CD14-positive monocyte (primary cell): ENCODE measurements at regions not wholly inside any gene's neighbourhood (a gene's known extent, or its start where the extent isn't known, plus 50 kb on each side); places are given as distances from the start of the nearest gene placed in this dataset.

Experiments
- DNase-seq, 3 donors: peaks; one replicate each; pipeline ENCODE4 v3.0.0-alpha.2; 2011 to 2022
- H2AFZ ChIP-seq: 2 replicates; pipeline ENCODE4 v1.6.0; 2012; ENCODE audit warnings: mild to moderate bottlenecking, low read depth, low read length, inconsistent platforms; ENCODE audit not compliant: insufficient read depth, poor library complexity, severe bottlenecking
- H3K27ac ChIP-seq, 2 donors: 1 replicate in 1 of 2; 2 replicates in 1 of 2; pipeline ENCODE4 v1.5.1; 2012 to 2013; ENCODE audit warnings: low read length in 2 of 2, control low read depth in 1 of 2, inconsistent platforms in 1 of 2, low read depth in 1 of 2, mild to moderate bottlenecking in 1 of 2
- H3K27me3 ChIP-seq, 2 donors: one replicate each; pipeline versions ENCODE4 v1.6.0 to v1.6.1; 2011 to 2013; ENCODE audit warnings: low read length in 2 of 2; ENCODE audit not compliant: control insufficient read depth in 2 of 2, insufficient read depth in 2 of 2
- H3K36me3 ChIP-seq, 2 donors: replicated peaks in 1 of 2; 1 replicate in 1 of 2; 2 replicates in 1 of 2; pipeline versions ENCODE4 v1.5.1 to v1.6.1; 2012 to 2013; ENCODE audit warnings: low read length in 2 of 2, control low read depth in 1 of 2, inconsistent platforms in 1 of 2, mild to moderate bottlenecking in 1 of 2; ENCODE audit not compliant: insufficient read depth in 2 of 2, control insufficient read depth in 1 of 2
- H3K4me1 ChIP-seq, 2 donors: 1 replicate in 1 of 2; 2 replicates in 1 of 2; pipeline versions ENCODE4 v1.5.1 to v1.6.1; 2012 to 2013; ENCODE audit warnings: low read length in 2 of 2, control low read depth in 1 of 2, inconsistent platforms in 1 of 2, mild to moderate bottlenecking in 1 of 2, moderate library complexity in 1 of 2; ENCODE audit not compliant: insufficient read depth in 2 of 2, control insufficient read depth in 1 of 2
- H3K4me2 ChIP-seq: replicated peaks from 2 replicates; pipeline ENCODE3; 2012; ENCODE audit warnings: low read length, moderate library complexity, mild to moderate bottlenecking; ENCODE audit not compliant: poor library complexity, severe bottlenecking; ENCODE audit errors: extremely low read depth
- H3K4me3 ChIP-seq, 3 experiments: fragments of 200-600 bp in 1 of 3; sonication (generic) in 1 of 3; replicated peaks in 1 of 3; 1 replicate in 2 of 3; 2 replicates in 1 of 3; pipeline ENCODE4 v1.5.1; 2011 to 2013; ENCODE audit warnings: low read length in 3 of 3, mild to moderate bottlenecking in 3 of 3, control low read depth in 2 of 3, low read depth in 2 of 3, inconsistent platforms in 1 of 3, moderate library complexity in 1 of 3
- H3K79me2 ChIP-seq: 2 replicates; pipeline ENCODE4 v1.6.0; 2012; ENCODE audit warnings: mild to moderate bottlenecking, control low read depth, inconsistent platforms, low read length, moderate library complexity; ENCODE audit not compliant: insufficient read depth
- H3K9ac ChIP-seq: 2 replicates; pipeline ENCODE4 v1.6.0; 2017; ENCODE audit warnings: low read length, mild to moderate bottlenecking; ENCODE audit not compliant: insufficient read depth, poor library complexity, severe bottlenecking
- H3K9me3 ChIP-seq, 2 donors: replicated peaks in 1 of 2; 1 replicate in 1 of 2; 2 replicates in 1 of 2; pipeline versions ENCODE4 v1.5.1 to v1.6.1; 2012 to 2013; ENCODE audit warnings: low read length in 2 of 2, control low read depth in 1 of 2; ENCODE audit not compliant: control insufficient read depth in 1 of 2, insufficient read depth in 1 of 2
- H4K20me1 ChIP-seq: 2 replicates; pipeline ENCODE4 v1.6.0; 2012; ENCODE audit warnings: mild to moderate bottlenecking, low read length, control low read depth, moderate library complexity; ENCODE audit not compliant: insufficient read depth
- H3K27ac Mint-ChIP-seq, 7 donors: one replicate each; pipeline ENCODE4 v1.8.0; 2020; ENCODE audit warnings: mild to moderate bottlenecking in 7 of 7, mixed read lengths in 7 of 7, moderate library complexity in 6 of 7, inconsistent platforms in 2 of 7
- H3K27me3 Mint-ChIP-seq, 3 donors: one replicate each; pipeline ENCODE4 v1.8.0; 2021 to 2022; ENCODE audit warnings: low read depth in 3 of 3, mild to moderate bottlenecking in 3 of 3, mixed read lengths in 3 of 3, moderate library complexity in 3 of 3, inconsistent platforms in 1 of 3
- H3K36me3 Mint-ChIP-seq, 2 donors: one replicate each; pipeline ENCODE4 v1.8.0; 2020; ENCODE audit warnings: mixed read lengths in 2 of 2, inconsistent platforms in 1 of 2, mild to moderate bottlenecking in 1 of 2
- H3K4me1 Mint-ChIP-seq: one replicate; pipeline ENCODE4 v1.8.0; 2020; ENCODE audit warnings: mild to moderate bottlenecking, mixed read lengths
- H3K4me3 Mint-ChIP-seq, 2 donors: one replicate each; pipeline ENCODE4 v1.8.0; 2020; ENCODE audit warnings: mild to moderate bottlenecking in 2 of 2, mixed read lengths in 2 of 2, moderate library complexity in 1 of 2
- H3K9me3 Mint-ChIP-seq, 7 donors: one replicate each; pipeline ENCODE4 v1.8.0; 2020 to 2022; ENCODE audit warnings: mixed read lengths in 7 of 7, mild to moderate bottlenecking in 6 of 7, moderate library complexity in 6 of 7, inconsistent platforms in 2 of 7
- CTCF ChIP-seq: fragments of 200-600 bp; IDR thresholded peaks from one replicate; pipeline ENCODE4 v1.8.0; 2022; ENCODE audit warnings: antibody characterized with exemption, mild to moderate bottlenecking
- WGBS: methylation state at CpG from one replicate; pipeline ENCODE4 v1.1.5; 2013; ENCODE audit warnings: missing lambda C conversion rate; ENCODE audit not compliant: insufficient coverage; 5-methylcytosine and 5-hydroxymethylcytosine counted together
- intact Hi-C, 2 donors: fragments of 100-400 bp; cut with micrococcal nuclease; formaldehyde crosslinking; loops; one replicate each; pipeline versions ENCODE4 v1.15.0 to v1.15.1; 2023

GRCh38 chrX:20742106-20742505, 475.4 kb upstream of the RPS6KA3 start:
- H3K36me3 Mint-ChIP-seq = no peaks in the 10 kb centered on the region
- intact Hi-C loops = no loop called here
- 100% methylated on average over 1 of the region's 3 CpGs for WGBS
- no peaks in the 10 kb centered on the region for H3K9me3 Mint-ChIP-seq
- Histone ChIP-seq H3K4me1 (no peaks in the 10 kb centered on the region), H4K20me1 (no peaks in the 10 kb centered on the region), H3K4me3 (no peak overlapping the region), H3K9me3 (no peaks in the 10 kb centered on the region), H3K9ac (no peak overlapping the region), H3K79me2 (no peaks in the 10 kb centered on the region), H2AFZ (no peak overlapping the region), H3K27ac (no peak overlapping the region), H3K27me3 (no peaks in the 10 kb centered on the region), H3K36me3 (no peaks in the 10 kb centered on the region), H3K4me2 (no peak overlapping the region)
- H3K4me1 Mint-ChIP-seq = no peaks in the 10 kb centered on the region
- no peak overlapping the region for H3K4me3 Mint-ChIP-seq
- TF ChIP-seq CTCF = no peak
- peaks cover 0 to 2% (median 0%) of the 10 kb centered on the region in 3 donors for H3K27me3 Mint-ChIP-seq
- no peak for DNase-seq
- H3K27ac Mint-ChIP-seq = no peak overlapping the region

- Histone ChIP-seq H3K36me3 (no peaks in the 10 kb centered on the region), H3K4me2 (no peak overlapping the region), H3K9ac (no peak overlapping the region), H3K79me2 (no peaks in the 10 kb centered on the region), H4K20me1 (no peaks in the 10 kb centered on the region), H3K27ac (no peak overlapping the region), H3K4me3 (no peak overlapping the region), H3K27me3 (no peaks in the 10 kb centered on the region), H3K4me1 (no peaks in the 10 kb centered on the region), H3K9me3 (no peaks in the 10 kb centered on the region), H2AFZ (no peak overlapping the region)
- no peak for DNase-seq
- Mint-ChIP-seq H3K36me3 (no peaks in the 10 kb centered on the region), H3K4me1 (no peaks in the 10 kb centered on the region), H3K4me3 (no peak overlapping the region), H3K27ac (no peak overlapping the region), H3K27me3 (peaks cover 0 to 2% (median 0%) of the 10 kb centered on the region in 3 donors), H3K9me3 (no peaks in the 10 kb centered on the region)
- intact Hi-C loops = no loop called here
- WGBS = no CpG with 5 or more reads among the region's 1 CpG
- no peak for TF ChIP-seq CTCF
These were observed 473.7 kb upstream of the RPS6KA3 start for GRCh38 chrX:20740443-20740842.
